Calu3 (cell line): ENCODE measurements at regions not wholly inside any gene's neighbourhood (a gene's known extent, or its start where the extent isn't known, plus 50 kb on each side); places are given as distances from the start of the nearest gene placed in this dataset.

Source experiments
- BruUV-seq: library from RNA; stranded (reverse); fragments of 400-500 nt; replicated peaks from 2 replicates; lab custom pipeline; 2021; lab: Mats Ljungman, UMichigan
- CTCF ChIA-PET: fragments of 300-600 bp; sonication (Branson Sonifier 250); formaldehyde crosslinking; loops from one replicate; lab custom pipeline; 2022; ENCODE audit warnings: antibody characterized with exemption; lab: Charles Lee
- DNase-seq: peaks from one replicate; pipeline ENCODE4 v3.0.0; 2022
- H3K27ac Mint-ChIP-seq: one replicate; pipeline ENCODE4 v1.8.0; 2022; ENCODE audit warnings: mixed read lengths; ENCODE audit not compliant: unreplicated experiment
- H3K27me3 Mint-ChIP-seq: one replicate; pipeline ENCODE4 v1.8.0; 2022; ENCODE audit warnings: mixed read lengths; ENCODE audit not compliant: unreplicated experiment
- H3K36me3 Mint-ChIP-seq: one replicate; pipeline ENCODE4 v1.8.0; 2022; ENCODE audit warnings: mild to moderate bottlenecking, moderate library complexity, mixed read lengths; ENCODE audit not compliant: insufficient read depth, unreplicated experiment
- H3K4me1 Mint-ChIP-seq: one replicate; pipeline ENCODE4 v1.8.0; 2022; ENCODE audit warnings: mild to moderate bottlenecking, low read depth, mixed read lengths; ENCODE audit not compliant: unreplicated experiment
- H3K4me3 Mint-ChIP-seq: one replicate; pipeline ENCODE4 v1.8.0; 2022; ENCODE audit warnings: mild to moderate bottlenecking, low read depth, moderate library complexity, mixed read lengths; ENCODE audit not compliant: unreplicated experiment
- H3K9me3 Mint-ChIP-seq: one replicate; pipeline ENCODE4 v1.8.0; 2022; ENCODE audit warnings: low read depth, mixed read lengths; ENCODE audit not compliant: unreplicated experiment
- CTCF ChIP-seq: fragments of 200-600 bp; IDR thresholded peaks from one replicate; pipeline ENCODE4 v1.8.0; 2022; ENCODE audit warnings: antibody characterized with exemption; ENCODE audit not compliant: unreplicated experiment
- intact Hi-C: fragments of 100-400 bp; cut with micrococcal nuclease; formaldehyde crosslinking; loops from one replicate; pipeline ENCODE4 v1.10.0; 2022; ENCODE audit not compliant: unreplicated experiment

GRCh38 chr2:183718246-183718645 is 594.0 kb downstream of the NUP35 start:
- Mint-ChIP-seq H3K36me3 (no peaks in the 10 kb centered on the region), H3K27me3 (no peaks in the 10 kb centered on the region), H3K27ac (no peak overlapping the region), H3K9me3 (no peaks in the 10 kb centered on the region), H3K4me3 (no peak overlapping the region), H3K4me1 (no peaks in the 10 kb centered on the region)
- DNase-seq, result no peak
- intact Hi-C loops, result no loop called here
- BruUV-seq, result no TSS peak
- CTCF ChIA-PET, result interaction anchor here (0.6 kb wide), 1 partner anchor 1117 kb away, joined by 3 read pairs; no protein-coding TSS in a partner anchor
- TF ChIP-seq CTCF, result no peak

GRCh38 chr2:183723278-183723677 is 599.0 kb downstream of the NUP35 start:
- no peaks in the 10 kb centered on the region for H3K9me3 Mint-ChIP-seq
- no peak for TF ChIP-seq CTCF
- H3K27me3 Mint-ChIP-seq, result no peaks in the 10 kb centered on the region
- no peaks in the 10 kb centered on the region for H3K36me3 Mint-ChIP-seq
- H3K4me1 Mint-ChIP-seq, result no peaks in the 10 kb centered on the region
- CTCF ChIA-PET, result no interaction called here
- intact Hi-C loops, result no loop called here
- BruUV-seq, result no TSS peak
- H3K27ac Mint-ChIP-seq, result no peak overlapping the region
- DNase-seq, result no peak
- no peak overlapping the region for H3K4me3 Mint-ChIP-seq

GRCh38 chr2:183729380-183729779 is 605.1 kb downstream of the NUP35 start:
- no peaks in the 10 kb centered on the region for H3K4me1 Mint-ChIP-seq
- DNase-seq, result no peak
- H3K36me3 Mint-ChIP-seq, result no peaks in the 10 kb centered on the region
- peaks cover 3% of the 10 kb centered on the region for H3K9me3 Mint-ChIP-seq
- no TSS peak for BruUV-seq
- TF ChIP-seq CTCF, result no peak
- no peak overlapping the region for H3K27ac Mint-ChIP-seq
- CTCF ChIA-PET, result no interaction called here
- H3K27me3 Mint-ChIP-seq, result no peaks in the 10 kb centered on the region
- intact Hi-C loops, result no loop called here
- H3K4me3 Mint-ChIP-seq, result no peak overlapping the region

GRCh38 chr2:183740241-183740640 is 616.0 kb downstream of the NUP35 start:
- Mint-ChIP-seq H3K9me3 (peaks cover 4% of the 10 kb centered on the region), H3K4me1 (no peaks in the 10 kb centered on the region), H3K4me3 (no peak overlapping the region), H3K36me3 (no peaks in the 10 kb centered on the region), H3K27me3 (no peaks in the 10 kb centered on the region), H3K27ac (no peak overlapping the region)
- TF ChIP-seq CTCF, result no peak
- CTCF ChIA-PET, result no interaction called here
- intact Hi-C loops, result no loop called here
- no peak for DNase-seq
- BruUV-seq, result no TSS peak
